Caco-2 (cell line): ENCODE measurements at regions not wholly inside any gene's neighbourhood (a gene's known extent, or its start where the extent isn't known, plus 50 kb on each side); places are given as distances from the start of the nearest gene placed in this dataset.

ENCODE experiments used
- BruUV-seq: library from RNA; stranded (reverse); fragments of 400-500 nt; replicated peaks from 2 replicates; lab custom pipeline; 2021; lab: Mats Ljungman, UMichigan
- CTCF ChIA-PET: fragments of 300-600 bp; sonication (Branson Sonifier 250); formaldehyde crosslinking; loops from one replicate; lab custom pipeline; 2022; ENCODE audit warnings: antibody characterized with exemption; lab: Charles Lee
- POLR2A ChIA-PET: fragments of 300-600 bp; sonication (Branson Sonifier 250); formaldehyde crosslinking; loops from one replicate; lab custom pipeline; 2022; ENCODE audit warnings: antibody characterized with exemption; lab: Charles Lee
- DNase-seq, 2 experiments: peaks; one replicate each; pipeline versions ENCODE4 v3.0.0 to v3.0.0-alpha.2; 2020 to 2022
- H3K27me3 ChIP-seq: replicated peaks from 2 replicates; pipeline ENCODE4 v1.6.0; 2011; ENCODE audit warnings: low read length; ENCODE audit not compliant: control insufficient read depth, insufficient read depth
- H3K36me3 ChIP-seq: 2 replicates; pipeline ENCODE4 v1.5.1; 2011; ENCODE audit warnings: low read length; ENCODE audit not compliant: control insufficient read depth, insufficient read depth
- H3K4me1 ChIP-seq: fragments of 250-450 bp; sonication (Bioruptor Pico); 2 replicates; pipeline ENCODE4 v1.5.1; 2020; ENCODE audit warnings: mild to moderate bottlenecking
- H3K4me3 ChIP-seq: 2 replicates; pipeline ENCODE4 v1.5.1; 2011; ENCODE audit warnings: low read depth, mild to moderate bottlenecking, control low read depth, low read length
- H3K9me3 ChIP-seq: fragments of 250-450 bp; sonication (Bioruptor Pico); 2 replicates; pipeline ENCODE4 v1.5.1; 2020; ENCODE audit warnings: mild to moderate bottlenecking, moderate library complexity
- H3K27ac Mint-ChIP-seq: one replicate; pipeline ENCODE4 v1.8.0; 2022; ENCODE audit warnings: mixed read lengths; ENCODE audit not compliant: unreplicated experiment
- H3K27me3 Mint-ChIP-seq: one replicate; pipeline ENCODE4 v1.8.0; 2022; ENCODE audit warnings: mixed read lengths; ENCODE audit not compliant: insufficient read depth, unreplicated experiment
- H3K36me3 Mint-ChIP-seq: one replicate; pipeline ENCODE4 v1.8.0; 2022; ENCODE audit warnings: mild to moderate bottlenecking, mixed read lengths; ENCODE audit not compliant: insufficient read depth, unreplicated experiment
- H3K4me1 Mint-ChIP-seq: one replicate; pipeline ENCODE4 v1.8.0; 2022; ENCODE audit warnings: low read depth, mixed read lengths; ENCODE audit not compliant: unreplicated experiment
- H3K4me3 Mint-ChIP-seq: one replicate; pipeline ENCODE4 v1.8.0; 2022; ENCODE audit warnings: mild to moderate bottlenecking, moderate library complexity, mixed read lengths; ENCODE audit not compliant: unreplicated experiment
- H3K9me3 Mint-ChIP-seq: one replicate; pipeline ENCODE4 v1.8.0; 2022; ENCODE audit warnings: mixed read lengths; ENCODE audit not compliant: unreplicated experiment
- intact Hi-C: fragments of 100-400 bp; cut with micrococcal nuclease; formaldehyde crosslinking; loops from one replicate; pipeline ENCODE4 v1.10.0; 2022; ENCODE audit not compliant: unreplicated experiment
- TF ChIP-seq, protein P1 (sequence below), 2 experiments: fragments of 200-600 bp in 1 of 2; IDR thresholded peaks; 1 replicate in 1 of 2; 2 replicates in 1 of 2; pipeline versions ENCODE4 v1.5.1 to v1.8.0; 2011 to 2022; ENCODE audit warnings: antibody characterized with exemption in 1 of 2, control low read depth in 1 of 2, inconsistent platforms in 1 of 2, low read depth in 1 of 2, low read length in 1 of 2, mild to moderate bottlenecking in 1 of 2, moderate library complexity in 1 of 2; ENCODE audit not compliant: insufficient read depth in 1 of 2, severe bottlenecking in 1 of 2, unreplicated experiment in 1 of 2

DNA sequence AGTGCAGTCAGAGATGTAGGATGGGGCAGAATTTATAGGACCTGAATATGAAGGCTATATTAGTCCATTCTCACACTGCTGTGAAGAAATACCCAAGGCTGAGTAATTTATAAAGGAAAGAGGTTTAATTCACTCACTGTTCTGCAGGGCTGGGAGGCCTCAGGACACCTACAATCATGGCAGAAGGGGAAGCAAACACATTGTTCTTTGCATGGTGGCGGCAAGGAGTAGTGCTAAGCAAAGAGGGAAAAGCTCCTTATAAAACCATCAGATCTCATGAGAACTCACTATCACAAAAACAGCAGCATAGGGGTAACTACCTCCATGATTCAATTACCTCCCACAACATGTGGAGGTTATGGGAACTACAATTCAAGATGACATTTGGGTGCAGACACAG, 76.8 kb upstream of the MSTN start:
- Mint-ChIP-seq H3K9me3 (peaks cover 61% of the 10 kb centered on the region), H3K4me3 (no peak overlapping the region), H3K36me3 (no peaks in the 10 kb centered on the region), H3K27ac (no peak overlapping the region), H3K4me1 (peaks cover 7% of the 10 kb centered on the region), H3K27me3 (no peaks in the 10 kb centered on the region)
- DNase-seq = no peak
- BruUV-seq = no TSS peak
- TF ChIP-seq, protein P1, sequence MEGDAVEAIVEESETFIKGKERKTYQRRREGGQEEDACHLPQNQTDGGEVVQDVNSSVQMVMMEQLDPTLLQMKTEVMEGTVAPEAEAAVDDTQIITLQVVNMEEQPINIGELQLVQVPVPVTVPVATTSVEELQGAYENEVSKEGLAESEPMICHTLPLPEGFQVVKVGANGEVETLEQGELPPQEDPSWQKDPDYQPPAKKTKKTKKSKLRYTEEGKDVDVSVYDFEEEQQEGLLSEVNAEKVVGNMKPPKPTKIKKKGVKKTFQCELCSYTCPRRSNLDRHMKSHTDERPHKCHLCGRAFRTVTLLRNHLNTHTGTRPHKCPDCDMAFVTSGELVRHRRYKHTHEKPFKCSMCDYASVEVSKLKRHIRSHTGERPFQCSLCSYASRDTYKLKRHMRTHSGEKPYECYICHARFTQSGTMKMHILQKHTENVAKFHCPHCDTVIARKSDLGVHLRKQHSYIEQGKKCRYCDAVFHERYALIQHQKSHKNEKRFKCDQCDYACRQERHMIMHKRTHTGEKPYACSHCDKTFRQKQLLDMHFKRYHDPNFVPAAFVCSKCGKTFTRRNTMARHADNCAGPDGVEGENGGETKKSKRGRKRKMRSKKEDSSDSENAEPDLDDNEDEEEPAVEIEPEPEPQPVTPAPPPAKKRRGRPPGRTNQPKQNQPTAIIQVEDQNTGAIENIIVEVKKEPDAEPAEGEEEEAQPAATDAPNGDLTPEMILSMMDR (IDR thresholded peaks at IDR 0.05; ENCODE audit: insufficient read depth in 1 of 2, low read depth in 1 of 2, low read length in 1 of 2, severe bottlenecking in 1 of 2, unreplicated experiment in 1 of 2) = no peak
- POLR2A ChIA-PET = no interaction called here
- Histone ChIP-seq H3K27me3 (no peaks in the 10 kb centered on the region), H3K4me3 (no peak overlapping the region), H3K4me1 (peaks cover 18% of the 10 kb centered on the region), H3K9me3 (peaks cover 49% of the 10 kb centered on the region), H3K36me3 (no peaks in the 10 kb centered on the region)
- CTCF ChIA-PET = no interaction called here
- intact Hi-C loops = no loop called here

DNA sequence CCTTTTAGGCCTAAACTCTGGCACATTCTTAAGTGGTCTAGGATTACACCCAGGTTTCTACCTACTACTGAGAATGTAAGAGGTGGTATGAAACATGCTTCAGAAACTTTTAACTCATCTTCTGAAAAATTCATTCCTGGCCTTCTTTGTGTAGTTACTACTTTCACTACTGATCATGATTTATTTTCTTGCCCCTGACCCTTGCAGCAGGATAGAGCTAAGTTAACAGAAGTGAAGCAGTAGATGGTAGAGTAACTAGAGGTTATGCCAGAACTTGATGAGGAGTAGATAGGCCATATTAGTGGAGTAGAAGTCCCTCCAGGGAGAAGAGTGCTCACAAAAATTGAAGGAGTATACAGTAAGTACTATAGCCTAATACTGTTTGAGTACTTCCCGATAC, 75.5 kb upstream of the MSTN start:
- POLR2A ChIA-PET = no interaction called here
- H3K36me3 Mint-ChIP-seq = no peaks in the 10 kb centered on the region

DNA sequence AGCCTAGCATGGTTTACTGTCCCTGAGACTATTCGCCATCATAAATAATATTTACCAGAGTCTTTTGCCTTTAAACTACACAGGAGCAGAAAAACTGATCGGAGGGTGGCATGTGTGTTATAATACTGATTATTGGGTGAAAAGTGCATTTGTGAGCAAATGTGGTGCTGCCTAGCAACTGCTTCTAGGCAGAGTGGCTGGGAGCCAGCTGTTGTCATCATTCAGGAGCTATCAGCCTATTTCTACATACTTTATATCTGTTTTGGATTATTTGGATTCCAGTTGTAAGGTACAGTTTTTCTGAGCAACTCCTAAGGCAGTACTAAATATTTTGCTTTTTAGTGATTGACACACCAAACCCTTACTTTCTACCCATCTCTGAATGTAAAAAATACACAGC, 75.0 kb upstream of the MSTN start:
- peaks cover 58% of the 10 kb centered on the region for H3K9me3 ChIP-seq
- no peaks in the 10 kb centered on the region for H3K27me3 ChIP-seq
- Mint-ChIP-seq H3K4me1 (peaks cover 7% of the 10 kb centered on the region), H3K27ac (no peak overlapping the region), H3K4me3 (no peak overlapping the region), H3K9me3 (peaks cover 62% of the 10 kb centered on the region), H3K36me3 (no peaks in the 10 kb centered on the region), H3K27me3 (no peaks in the 10 kb centered on the region)
- POLR2A ChIA-PET = no interaction called here
- H3K4me1 ChIP-seq = peaks cover 18% of the 10 kb centered on the region
- H3K36me3 ChIP-seq = no peaks in the 10 kb centered on the region
- TF ChIP-seq, protein P1 (IDR thresholded peaks at IDR 0.05; ENCODE audit: insufficient read depth in 1 of 2, low read depth in 1 of 2, low read length in 1 of 2, severe bottlenecking in 1 of 2, unreplicated experiment in 1 of 2) = no peak
- H3K4me3 ChIP-seq = no peak overlapping the region
- BruUV-seq = no TSS peak
- CTCF ChIA-PET = no interaction called here
- intact Hi-C loops = no loop called here
- DNase-seq = no peak

More for the DNA sequence above, 75.5 kb upstream of the MSTN start:
- H3K4me3 Mint-ChIP-seq = no peak overlapping the region
- Histone ChIP-seq H3K9me3 (peaks cover 58% of the 10 kb centered on the region), H3K4me1 (peaks cover 18% of the 10 kb centered on the region), H3K36me3 (no peaks in the 10 kb centered on the region), H3K27me3 (no peaks in the 10 kb centered on the region), H3K4me3 (no peak overlapping the region)
- no peak for DNase-seq
- CTCF ChIA-PET = no interaction called here
- H3K4me1 Mint-ChIP-seq = peaks cover 7% of the 10 kb centered on the region
- H3K27ac Mint-ChIP-seq = no peak overlapping the region
- BruUV-seq = no TSS peak
- H3K27me3 Mint-ChIP-seq = no peaks in the 10 kb centered on the region
- intact Hi-C loops = loop anchor here (1.0 kb wide), 1 partner anchor 32 kb away; no protein-coding TSS in a partner anchor
- TF ChIP-seq, protein P1 (IDR thresholded peaks at IDR 0.05; ENCODE audit: insufficient read depth in 1 of 2, low read depth in 1 of 2, low read length in 1 of 2, severe bottlenecking in 1 of 2, unreplicated experiment in 1 of 2) = no peak
- H3K9me3 Mint-ChIP-seq = peaks cover 61% of the 10 kb centered on the region
